ENCODE measurements at regions not wholly inside any gene's neighbourhood (a gene's known extent, or its start where the extent isn't known, plus 50 kb on each side); places are given as distances from the start of the nearest gene placed in this dataset.

GRCh38 chr2:139078376-139078775, 298.2 kb upstream of the NXPH2 start:
- TF ChIP-seq, protein P1, sequence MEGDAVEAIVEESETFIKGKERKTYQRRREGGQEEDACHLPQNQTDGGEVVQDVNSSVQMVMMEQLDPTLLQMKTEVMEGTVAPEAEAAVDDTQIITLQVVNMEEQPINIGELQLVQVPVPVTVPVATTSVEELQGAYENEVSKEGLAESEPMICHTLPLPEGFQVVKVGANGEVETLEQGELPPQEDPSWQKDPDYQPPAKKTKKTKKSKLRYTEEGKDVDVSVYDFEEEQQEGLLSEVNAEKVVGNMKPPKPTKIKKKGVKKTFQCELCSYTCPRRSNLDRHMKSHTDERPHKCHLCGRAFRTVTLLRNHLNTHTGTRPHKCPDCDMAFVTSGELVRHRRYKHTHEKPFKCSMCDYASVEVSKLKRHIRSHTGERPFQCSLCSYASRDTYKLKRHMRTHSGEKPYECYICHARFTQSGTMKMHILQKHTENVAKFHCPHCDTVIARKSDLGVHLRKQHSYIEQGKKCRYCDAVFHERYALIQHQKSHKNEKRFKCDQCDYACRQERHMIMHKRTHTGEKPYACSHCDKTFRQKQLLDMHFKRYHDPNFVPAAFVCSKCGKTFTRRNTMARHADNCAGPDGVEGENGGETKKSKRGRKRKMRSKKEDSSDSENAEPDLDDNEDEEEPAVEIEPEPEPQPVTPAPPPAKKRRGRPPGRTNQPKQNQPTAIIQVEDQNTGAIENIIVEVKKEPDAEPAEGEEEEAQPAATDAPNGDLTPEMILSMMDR (IDR thresholded peaks at IDR 0.05; ENCODE audit: low read depth, low read length, missing input control), result no peak
- TF ChIP-seq HNF4A (conservative IDR thresholded peaks at IDR 0.05) (no peak), NR2F2 (IDR thresholded peaks at IDR 0.05) (no peak), GABPA (IDR thresholded peaks at IDR 0.05 in 1 of 2, conservative IDR thresholded peaks at IDR 0.05 in 1 of 2) (no peak), SP1 (IDR thresholded peaks at IDR 0.05) (no peak), FOXA2 (IDR thresholded peaks at IDR 0.05) (no peak), ZBTB33 (IDR thresholded peaks at IDR 0.05) (no peak), FOXA1 (IDR thresholded peaks at IDR 0.05) (no peak), JUND (IDR thresholded peaks at IDR 0.05) (no peak), ATF3 (IDR thresholded peaks at IDR 0.05) (no peak), YY1 (IDR thresholded peaks at IDR 0.05) (no peak), EGR1 (IDR thresholded peaks at IDR 0.05; ENCODE audit: low read depth in 2 of 2) (no peak)
- TF ChIP-seq, protein P2, sequence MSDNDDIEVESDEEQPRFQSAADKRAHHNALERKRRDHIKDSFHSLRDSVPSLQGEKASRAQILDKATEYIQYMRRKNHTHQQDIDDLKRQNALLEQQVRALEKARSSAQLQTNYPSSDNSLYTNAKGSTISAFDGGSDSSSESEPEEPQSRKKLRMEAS (IDR thresholded peaks at IDR 0.05), result no peak
- Histone ChIP-seq H3K4me3 (ENCODE audit: low read depth in 1 of 3, low read length in 3 of 3) (no peak overlapping the region), H3K27ac (ENCODE audit: low read depth in 1 of 2, low read length in 2 of 2) (no peak overlapping the region), H3K27me3 (ENCODE audit: control insufficient read depth in 4 of 4, insufficient read depth in 4 of 4, low read length in 3 of 4) (no peaks in the 10 kb centered on the region), H3K9me3 (ENCODE audit: control insufficient read depth in 4 of 4, low read length in 3 of 4) (no peaks in the 10 kb centered on the region), H3K9ac (ENCODE audit: low read depth in 1 of 2, low read length in 2 of 2) (no peak overlapping the region), H3K4me1 (ENCODE audit: control insufficient read depth in 4 of 4, insufficient read depth in 4 of 4, low read length in 3 of 4) (no peaks in the 10 kb centered on the region), H3K36me3 (ENCODE audit: control insufficient read depth in 4 of 4, insufficient read depth in 3 of 4, low read depth in 1 of 4, low read length in 3 of 4) (no peaks in the 10 kb centered on the region)
- DNase-seq (ENCODE audit: low spot score), result no peak
- WGBS, result 61% methylated on average over 1 of the region's 1 CpG

DNA sequence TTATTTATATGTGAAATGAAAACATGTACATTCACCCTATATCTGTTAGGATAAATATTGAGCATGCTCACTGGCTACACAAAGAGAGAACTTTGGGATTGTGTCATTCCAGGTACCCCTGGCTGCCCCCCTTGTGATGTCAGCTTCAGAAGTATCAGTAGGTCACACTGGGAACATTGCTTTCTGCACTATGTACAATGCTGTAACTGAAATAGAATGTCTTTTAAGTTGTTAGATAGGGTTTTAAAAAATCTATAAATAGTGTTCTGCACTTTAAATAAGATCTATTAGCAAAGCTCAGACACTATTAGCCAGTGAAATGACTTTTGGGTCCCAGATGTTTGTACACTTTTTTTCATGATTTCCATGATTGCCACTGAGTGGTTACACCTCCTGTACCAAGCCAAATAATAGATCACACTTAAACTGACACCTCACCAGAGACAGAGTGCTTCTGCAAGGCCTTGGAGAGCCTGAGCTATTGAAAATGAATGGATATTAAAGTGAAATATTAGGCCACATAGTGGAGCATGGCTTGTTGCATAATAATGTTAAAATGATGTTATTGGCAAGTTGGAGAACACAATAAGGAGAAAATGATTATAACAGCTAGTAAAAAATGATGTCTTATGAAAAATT, 297.0 kb upstream of the NXPH2 start:
- Histone ChIP-seq H3K9ac (ENCODE audit: low read depth in 1 of 2, low read length in 2 of 2) (no peak overlapping the region), H3K4me1 (ENCODE audit: control insufficient read depth in 4 of 4, insufficient read depth in 4 of 4, low read length in 3 of 4) (no peaks in the 10 kb centered on the region), H3K9me3 (ENCODE audit: control insufficient read depth in 4 of 4, low read length in 3 of 4) (no peaks in the 10 kb centered on the region), H3K27me3 (ENCODE audit: control insufficient read depth in 4 of 4, insufficient read depth in 4 of 4, low read length in 3 of 4) (no peaks in the 10 kb centered on the region), H3K36me3 (ENCODE audit: control insufficient read depth in 4 of 4, insufficient read depth in 3 of 4, low read depth in 1 of 4, low read length in 3 of 4) (no peaks in the 10 kb centered on the region), H3K27ac (ENCODE audit: low read depth in 1 of 2, low read length in 2 of 2) (no peak overlapping the region), H3K4me3 (ENCODE audit: low read depth in 1 of 3, low read length in 3 of 3) (no peak overlapping the region)
- no peak for DNase-seq (ENCODE audit: low spot score)
- TF ChIP-seq FOXA1 (IDR thresholded peaks at IDR 0.05) (no peak), JUND (IDR thresholded peaks at IDR 0.05) (no peak), REST (IDR thresholded peaks at IDR 0.05) (no peak), GABPA (IDR thresholded peaks at IDR 0.05 in 1 of 2, conservative IDR thresholded peaks at IDR 0.05 in 1 of 2) (no peak), YY1 (IDR thresholded peaks at IDR 0.05) (no peak), HNF4G (IDR thresholded peaks at IDR 0.05) (no peak), RAD21 (IDR thresholded peaks at IDR 0.05) (no peak), ZBTB33 (IDR thresholded peaks at IDR 0.05) (no peak), SP1 (IDR thresholded peaks at IDR 0.05) (no peak), RXRA (IDR thresholded peaks at IDR 0.05) (no peak), ATF3 (IDR thresholded peaks at IDR 0.05) (no peak), TAF1 (conservative IDR thresholded peaks at IDR 0.05) (no peak), HNF4A (conservative IDR thresholded peaks at IDR 0.05) (no peak), NR2F2 (IDR thresholded peaks at IDR 0.05) (no peak), EGR1 (IDR thresholded peaks at IDR 0.05; ENCODE audit: low read depth in 2 of 2) (no peak), FOXA2 (IDR thresholded peaks at IDR 0.05) (no peak)
- TF ChIP-seq, protein P1 (IDR thresholded peaks at IDR 0.05; ENCODE audit: low read depth, low read length, missing input control), result no peak

All from liver (tissue), 8 donors.